ENCODE measurements at regions not wholly inside any gene's neighbourhood (a gene's known extent, or its start where the extent isn't known, plus 50 kb on each side); places are given as distances from the start of the nearest gene placed in this dataset.

DNA sequence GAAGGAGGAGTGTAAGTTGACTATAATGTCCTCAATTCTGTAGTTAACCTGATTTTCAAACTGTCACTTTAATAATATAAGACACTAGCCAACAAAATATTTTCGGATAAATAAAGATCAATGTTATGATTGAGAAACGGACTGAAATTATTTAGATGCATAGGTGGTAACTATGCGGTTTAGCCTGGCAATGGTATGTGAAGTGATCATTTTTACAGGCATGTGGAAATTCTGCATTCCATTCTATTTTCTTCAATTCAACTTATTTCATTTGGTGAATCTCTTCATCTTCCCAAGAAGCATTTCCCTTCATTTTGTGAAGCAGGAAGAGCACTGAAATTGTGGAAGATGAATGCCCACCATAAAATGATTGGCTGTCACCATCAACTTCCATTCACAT lies 1457.5 kb upstream of the CDH9 start:
- WGBS, result 92% methylated on average over 2 of the region's 3 CpGs
- peaks cover 7% of the 10 kb centered on the region for H3K9me3 ChIP-seq (ENCODE audit: control insufficient read depth, low read length)
- H3K4ac ChIP-seq (ENCODE audit: low read depth in 1 of 2, low read length in 2 of 2), result no peak overlapping the region
- H2AK5ac ChIP-seq (ENCODE audit: low read length, severe bottlenecking), result no peak overlapping the region
- H3K4me2 ChIP-seq (ENCODE audit: low read length, poor library complexity, severe bottlenecking), result no peak overlapping the region
- no peak overlapping the region for H2BK12ac ChIP-seq (ENCODE audit: low read length in 2 of 2)
- no peak for DNase-seq
- H3K14ac ChIP-seq (ENCODE audit: low read length in 2 of 2), result no peak overlapping the region
- H3K27me3 ChIP-seq (ENCODE audit: control insufficient read depth in 1 of 2, insufficient read depth in 1 of 2, low read length in 2 of 2), result no peaks in the 10 kb centered on the region
- H3K36me3 ChIP-seq (ENCODE audit: control insufficient read depth in 1 of 2, insufficient read depth in 2 of 2, low read depth in 1 of 2, low read length in 2 of 2), result no peaks in the 10 kb centered on the region
- H3K4me3 ChIP-seq (ENCODE audit: insufficient read depth in 1 of 2, low read depth in 1 of 2, low read length in 2 of 2), result no peak overlapping the region
- no peak overlapping the region for H2BK120ac ChIP-seq (ENCODE audit: low read depth, low read length)
- no peaks in the 10 kb centered on the region for H3K79me1 ChIP-seq (replicated peaks; ENCODE audit: low read length, poor library complexity, severe bottlenecking)
- H3K4me1 ChIP-seq (ENCODE audit: control insufficient read depth, insufficient read depth, low read depth, low read length), result no peaks in the 10 kb centered on the region
- H3K9ac ChIP-seq (ENCODE audit: low read length), result no peak overlapping the region
- H3K18ac ChIP-seq (ENCODE audit: low read depth in 1 of 2, low read length in 2 of 2), result no peak overlapping the region
- H4K91ac ChIP-seq (ENCODE audit: low read length), result no peak overlapping the region
- H2AFZ ChIP-seq (ENCODE audit: low read depth, low read length), result no peak overlapping the region
- no peak overlapping the region for H3K27ac ChIP-seq (ENCODE audit: low read length, poor library complexity, severe bottlenecking)
- no peak overlapping the region for H2BK15ac ChIP-seq (ENCODE audit: low read depth, poor library complexity, severe bottlenecking)
- no peak overlapping the region for H2BK5ac ChIP-seq (ENCODE audit: low read depth, low read length, poor library complexity, severe bottlenecking)
- no peak overlapping the region for H4K8ac ChIP-seq (ENCODE audit: low read length)
- H3K23ac ChIP-seq (ENCODE audit: low read length in 2 of 2), result no peak overlapping the region

DNA sequence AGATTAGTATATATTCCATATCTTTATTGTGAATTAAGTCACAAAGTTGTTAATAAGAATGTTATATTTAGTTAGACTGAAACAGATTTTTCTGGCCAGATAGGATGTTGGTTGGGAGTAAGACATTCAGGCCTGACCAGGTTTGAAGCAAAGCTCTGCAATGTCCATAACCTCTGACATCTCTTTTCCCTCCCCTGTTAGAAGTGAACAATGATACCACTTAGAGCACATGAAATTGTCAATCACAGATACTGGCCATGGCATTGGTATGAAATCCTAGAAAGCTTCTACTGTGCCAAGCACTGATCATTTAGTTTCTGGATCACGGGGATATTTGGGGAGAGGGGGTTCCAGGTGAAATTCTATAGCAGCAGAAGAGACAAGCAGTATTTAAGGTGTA lies 1455.1 kb upstream of the CDH9 start:
- Histone ChIP-seq H3K23ac (ENCODE audit: low read length in 2 of 2) (no peak overlapping the region), H3K36me3 (ENCODE audit: control insufficient read depth in 1 of 2, insufficient read depth in 2 of 2, low read depth in 1 of 2, low read length in 2 of 2) (no peaks in the 10 kb centered on the region), H2AK5ac (ENCODE audit: low read length, severe bottlenecking) (no peak overlapping the region), H3K27ac (ENCODE audit: low read length, poor library complexity, severe bottlenecking) (no peak overlapping the region), H2BK15ac (ENCODE audit: low read depth, poor library complexity, severe bottlenecking) (no peak overlapping the region), H3K9ac (ENCODE audit: low read length) (no peak overlapping the region), H3K4me3 (ENCODE audit: insufficient read depth in 1 of 2, low read depth in 1 of 2, low read length in 2 of 2) (no peak overlapping the region), H3K4me2 (ENCODE audit: low read length, poor library complexity, severe bottlenecking) (no peak overlapping the region), H2BK12ac (ENCODE audit: low read length in 2 of 2) (no peak overlapping the region), H2BK5ac (ENCODE audit: low read depth, low read length, poor library complexity, severe bottlenecking) (no peak overlapping the region), H3K79me1 (replicated peaks; ENCODE audit: low read length, poor library complexity, severe bottlenecking) (no peaks in the 10 kb centered on the region), H3K4ac (ENCODE audit: low read depth in 1 of 2, low read length in 2 of 2) (no peak overlapping the region), H3K4me1 (ENCODE audit: control insufficient read depth, insufficient read depth, low read depth, low read length) (no peaks in the 10 kb centered on the region), H4K91ac (ENCODE audit: low read length) (no peak overlapping the region), H4K8ac (ENCODE audit: low read length) (no peak overlapping the region), H3K14ac (ENCODE audit: low read length in 2 of 2) (no peak overlapping the region), H2BK120ac (ENCODE audit: low read depth, low read length) (no peak overlapping the region), H3K27me3 (ENCODE audit: control insufficient read depth in 1 of 2, insufficient read depth in 1 of 2, low read length in 2 of 2) (no peaks in the 10 kb centered on the region), H3K9me3 (ENCODE audit: control insufficient read depth, low read length) (peaks cover 9% of the 10 kb centered on the region), H3K18ac (ENCODE audit: low read depth in 1 of 2, low read length in 2 of 2) (no peak overlapping the region), H2AFZ (ENCODE audit: low read depth, low read length) (no peak overlapping the region)
- DNase-seq, result no peak
- 36% methylated on average over 1 of the region's 1 CpG for WGBS

DNA sequence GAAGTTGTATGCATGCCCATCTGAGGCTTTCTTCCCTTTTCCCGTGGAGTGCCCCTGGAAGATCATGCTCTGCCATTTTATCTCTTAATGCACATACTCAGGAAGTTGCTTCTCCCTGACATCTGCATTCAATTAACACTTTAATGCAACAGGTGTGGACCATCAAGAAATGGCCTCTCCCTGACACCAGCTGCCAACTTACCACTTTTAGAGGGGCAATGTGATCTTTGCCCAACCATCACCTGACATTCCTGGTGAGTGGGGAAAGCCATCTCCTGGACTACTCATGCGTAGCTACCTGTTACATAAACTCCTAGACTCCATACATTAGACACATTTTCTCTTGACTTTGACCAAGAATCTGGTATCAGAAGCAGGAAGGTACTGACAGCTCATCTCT lies 1450.4 kb upstream of the CDH9 start:
- Histone ChIP-seq H2BK120ac (ENCODE audit: low read depth, low read length) (no peak overlapping the region), H2BK5ac (ENCODE audit: low read depth, low read length, poor library complexity, severe bottlenecking) (no peak overlapping the region), H3K18ac (ENCODE audit: low read depth in 1 of 2, low read length in 2 of 2) (no peak overlapping the region), H4K8ac (ENCODE audit: low read length) (no peak overlapping the region), H3K4me1 (ENCODE audit: control insufficient read depth, insufficient read depth, low read depth, low read length) (no peaks in the 10 kb centered on the region), H3K14ac (ENCODE audit: low read length in 2 of 2) (no peak overlapping the region), H3K36me3 (ENCODE audit: control insufficient read depth in 1 of 2, insufficient read depth in 2 of 2, low read depth in 1 of 2, low read length in 2 of 2) (no peaks in the 10 kb centered on the region), H3K9me3 (ENCODE audit: control insufficient read depth, low read length) (peaks cover 8% of the 10 kb centered on the region), H2AK5ac (ENCODE audit: low read length, severe bottlenecking) (no peak overlapping the region), H2AFZ (ENCODE audit: low read depth, low read length) (no peak overlapping the region), H3K27me3 (ENCODE audit: control insufficient read depth in 1 of 2, insufficient read depth in 1 of 2, low read length in 2 of 2) (no peaks in the 10 kb centered on the region), H3K4me3 (ENCODE audit: insufficient read depth in 1 of 2, low read depth in 1 of 2, low read length in 2 of 2) (no peak overlapping the region), H4K91ac (ENCODE audit: low read length) (no peak overlapping the region), H3K4me2 (ENCODE audit: low read length, poor library complexity, severe bottlenecking) (no peak overlapping the region), H3K9ac (ENCODE audit: low read length) (no peak overlapping the region), H2BK12ac (ENCODE audit: low read length in 2 of 2) (no peak overlapping the region), H3K23ac (ENCODE audit: low read length in 2 of 2) (no peak overlapping the region), H3K27ac (ENCODE audit: low read length, poor library complexity, severe bottlenecking) (no peak overlapping the region), H3K4ac (ENCODE audit: low read depth in 1 of 2, low read length in 2 of 2) (no peak overlapping the region), H3K79me1 (replicated peaks; ENCODE audit: low read length, poor library complexity, severe bottlenecking) (no peaks in the 10 kb centered on the region), H2BK15ac (ENCODE audit: low read depth, poor library complexity, severe bottlenecking) (no peak overlapping the region)
- DNase-seq, result no peak
- 64% methylated on average over 2 of the region's 2 CpGs for WGBS

DNA sequence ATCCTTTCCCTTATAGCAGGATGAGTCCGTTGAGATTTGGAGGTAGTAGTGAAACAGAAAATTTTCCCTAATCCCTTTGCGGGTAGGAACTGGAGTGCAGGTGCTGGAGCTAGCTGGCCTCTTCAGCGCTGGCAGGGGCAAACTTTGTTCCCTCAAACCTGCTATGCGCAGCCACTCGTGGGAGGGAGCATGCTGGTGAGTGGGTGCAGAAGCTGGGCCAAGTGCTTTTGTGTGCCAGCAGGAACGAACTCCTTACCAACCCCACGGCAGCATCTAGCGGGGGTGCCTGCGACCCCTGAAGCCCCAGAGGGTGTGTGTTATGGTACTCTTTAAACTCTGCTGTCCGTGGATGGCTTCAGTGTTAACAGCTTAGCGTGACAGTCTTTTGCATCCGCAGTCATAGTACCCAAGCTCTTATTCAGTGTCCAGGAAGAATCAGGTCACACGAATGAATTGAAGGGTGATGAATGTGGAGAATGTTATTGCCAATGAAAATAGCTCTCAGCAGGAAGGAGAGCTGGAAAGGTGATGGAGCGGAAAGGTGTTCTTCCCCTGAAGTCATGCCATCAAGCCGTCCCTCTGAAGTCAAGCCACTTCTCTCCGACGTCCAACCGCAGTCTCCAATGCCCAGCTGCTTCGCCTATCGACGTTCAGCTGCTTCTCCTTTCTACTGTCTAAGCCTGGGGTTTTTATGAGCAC lies 1445.1 kb upstream of the CDH9 start:
- no peak overlapping the region for H2AK5ac ChIP-seq (ENCODE audit: low read length, severe bottlenecking)
- H3K79me1 ChIP-seq (replicated peaks; ENCODE audit: low read length, poor library complexity, severe bottlenecking), result no peaks in the 10 kb centered on the region
- H3K4me3 ChIP-seq (ENCODE audit: insufficient read depth in 1 of 2, low read depth in 1 of 2, low read length in 2 of 2), result no peak overlapping the region
- no peak for DNase-seq
- H3K4me2 ChIP-seq (ENCODE audit: low read length, poor library complexity, severe bottlenecking), result no peak overlapping the region
- no peak overlapping the region for H3K23ac ChIP-seq (ENCODE audit: low read length in 2 of 2)
- no peak overlapping the region for H3K14ac ChIP-seq (ENCODE audit: low read length in 2 of 2)
- H3K9me3 ChIP-seq (ENCODE audit: control insufficient read depth, low read length), result peaks cover 4% of the 10 kb centered on the region
- H2BK5ac ChIP-seq (ENCODE audit: low read depth, low read length, poor library complexity, severe bottlenecking), result no peak overlapping the region
- no peak overlapping the region for H2AFZ ChIP-seq (ENCODE audit: low read depth, low read length)
- no peaks in the 10 kb centered on the region for H3K27me3 ChIP-seq (ENCODE audit: control insufficient read depth in 1 of 2, insufficient read depth in 1 of 2, low read length in 2 of 2)
- H4K8ac ChIP-seq (ENCODE audit: low read length), result no peak overlapping the region
- no peak overlapping the region for H3K4ac ChIP-seq (ENCODE audit: low read depth in 1 of 2, low read length in 2 of 2)
- H3K9ac ChIP-seq (ENCODE audit: low read length), result no peak overlapping the region
- H3K27ac ChIP-seq (ENCODE audit: low read length, poor library complexity, severe bottlenecking), result no peak overlapping the region
- H3K18ac ChIP-seq (ENCODE audit: low read depth in 1 of 2, low read length in 2 of 2), result no peak overlapping the region
- no peak overlapping the region for H2BK15ac ChIP-seq (ENCODE audit: low read depth, poor library complexity, severe bottlenecking)
- peaks cover 3% of the 10 kb centered on the region for H3K4me1 ChIP-seq (ENCODE audit: control insufficient read depth, insufficient read depth, low read depth, low read length)
- no peak overlapping the region for H2BK12ac ChIP-seq (ENCODE audit: low read length in 2 of 2)
- no peak overlapping the region for H4K91ac ChIP-seq (ENCODE audit: low read length)
- H3K36me3 ChIP-seq (ENCODE audit: control insufficient read depth in 1 of 2, insufficient read depth in 2 of 2, low read depth in 1 of 2, low read length in 2 of 2), result no peaks in the 10 kb centered on the region
- H2BK120ac ChIP-seq (ENCODE audit: low read depth, low read length), result no peak overlapping the region
- 89% methylated on average over 21 of the region's 21 CpGs for WGBS
